Epithelial cell of prostate (primary cell): ENCODE measurements at regions not wholly inside any gene's neighbourhood (a gene's known extent, or its start where the extent isn't known, plus 50 kb on each side); places are given as distances from the start of the nearest gene placed in this dataset.

Experiments
- DNase-seq: peaks from one replicate; pipeline ENCODE4 v3.0.0-alpha.2; 2011; ENCODE audit warnings: low read depth, low spot score
- H3K27ac ChIP-seq: fragments of 450-650 bp; 2 replicates; pipeline ENCODE4 v1.5.1; 2017; ENCODE audit warnings: mild to moderate bottlenecking

GRCh38 chr4:123943976-123944375 lies 547.4 kb downstream of the SPRY1 start:
- H3K27ac ChIP-seq = no peak overlapping the region
- DNase-seq = no peak

- no peak overlapping the region for H3K27ac ChIP-seq
- no peak for DNase-seq
Measured at GRCh38 chr4:123945301-123945700, 548.7 kb downstream of the SPRY1 start.

GRCh38 chr4:123950530-123950929 lies 553.9 kb downstream of the SPRY1 start:
- H3K27ac ChIP-seq = no peak overlapping the region
- no peak for DNase-seq

- H3K27ac ChIP-seq = no peak overlapping the region
- peak; percentile 34 for DNase-seq
Measured at GRCh38 chr4:123952530-123953274, 556.1 kb downstream of the SPRY1 start.

- no peak for DNase-seq
- no peak overlapping the region for H3K27ac ChIP-seq
Measured at GRCh38 chr4:123953566-123953965, 557.0 kb downstream of the SPRY1 start.

GRCh38 chr4:123954220-123954619 lies 557.6 kb downstream of the SPRY1 start:
- H3K27ac ChIP-seq = no peak overlapping the region
- no peak for DNase-seq

GRCh38 chr4:123955167-123955800 lies 558.7 kb downstream of the SPRY1 start:
- H3K27ac ChIP-seq = no peak overlapping the region
- DNase-seq = no peak

GRCh38 chr4:123956204-123956603 lies 559.6 kb downstream of the SPRY1 start:
- H3K27ac ChIP-seq = no peak overlapping the region
- DNase-seq = no peak

GRCh38 chr4:123966990-123967769 lies 570.6 kb downstream of the SPRY1 start:
- no peak for DNase-seq

GRCh38 chr4:123972031-123972430 lies 575.4 kb downstream of the SPRY1 start:
- no peak for DNase-seq
- no peak overlapping the region for H3K27ac ChIP-seq

More at GRCh38 chr4:123966990-123967769, 570.6 kb downstream of the SPRY1 start:
- H3K27ac ChIP-seq = no peak overlapping the region

- no peak overlapping the region for H3K27ac ChIP-seq
- no peak for DNase-seq
Measured at GRCh38 chr4:123974386-123975149, 578.0 kb downstream of the SPRY1 start.

GRCh38 chr4:123976285-123976684 lies 579.7 kb downstream of the SPRY1 start:
- H3K27ac ChIP-seq = no peak overlapping the region
- no peak for DNase-seq

GRCh38 chr4:123976819-123977218 lies 580.2 kb downstream of the SPRY1 start:
- DNase-seq = no peak
- H3K27ac ChIP-seq = no peak overlapping the region

- no peak overlapping the region for H3K27ac ChIP-seq
- no peak for DNase-seq
Measured at GRCh38 chr4:123977641-123978081, 581.1 kb downstream of the SPRY1 start.

- DNase-seq = no peak
- H3K27ac ChIP-seq = no peak overlapping the region
Measured at GRCh38 chr4:123978637-123979036, 582.0 kb downstream of the SPRY1 start.

- no peak for DNase-seq
Measured at GRCh38 chr4:123980736-123981300, 584.2 kb downstream of the SPRY1 start.

GRCh38 chr4:123984886-123985285 lies 588.3 kb downstream of the SPRY1 start:
- DNase-seq = no peak
- no peak overlapping the region for H3K27ac ChIP-seq

More at GRCh38 chr4:123980736-123981300, 584.2 kb downstream of the SPRY1 start:
- no peak overlapping the region for H3K27ac ChIP-seq

GRCh38 chr4:123986268-123986798 lies 589.7 kb downstream of the SPRY1 start:
- H3K27ac ChIP-seq = peak overlapping the region; percentile 66
- DNase-seq = peak; percentile 45

- peak overlapping the region; percentile 66 for H3K27ac ChIP-seq
Measured at GRCh38 chr4:123987408-123987807, 590.8 kb downstream of the SPRY1 start.

More at GRCh38 chr4:123987408-123987807, 590.8 kb downstream of the SPRY1 start:
- no peak for DNase-seq
